GM12874 (cell line): ENCODE measurements at regions not wholly inside any gene's neighbourhood (a gene's known extent, or its start where the extent isn't known, plus 50 kb on each side); places are given as distances from the start of the nearest gene placed in this dataset.

Source experiments
- CTCF ChIP-seq: IDR thresholded peaks from 2 replicates; pipeline ENCODE4 v1.5.1; 2011; ENCODE audit warnings: low read depth, mild to moderate bottlenecking, control low read depth, low read length, moderate library complexity; ENCODE audit not compliant: insufficient read depth

GRCh38 chr4:57710053-57710452 lies 599.9 kb upstream of the IGFBP7 start:
- no peak for TF ChIP-seq CTCF

- TF ChIP-seq CTCF = no peak
Measured at GRCh38 chr4:57691370-57691769, 581.2 kb upstream of the IGFBP7 start.

GRCh38 chr4:57689693-57690205 lies 579.6 kb upstream of the IGFBP7 start:
- TF ChIP-seq CTCF = no peak

- TF ChIP-seq CTCF = no peak
Measured at GRCh38 chr4:57682275-57682674, 572.1 kb upstream of the IGFBP7 start.

- TF ChIP-seq CTCF = no peak
Measured at GRCh38 chr4:57679969-57680368, 569.8 kb upstream of the IGFBP7 start.

- no peak for TF ChIP-seq CTCF
Measured at GRCh38 chr4:57676394-57676793, 566.2 kb upstream of the IGFBP7 start.

- no peak for TF ChIP-seq CTCF
Measured at GRCh38 chr4:57672846-57673433, 562.8 kb upstream of the IGFBP7 start.
